ENCODE measurements at regions not wholly inside any gene's neighbourhood (a gene's known extent, or its start where the extent isn't known, plus 50 kb on each side); places are given as distances from the start of the nearest gene placed in this dataset.
"Not testable (repeated sequence)": the region's sequence is repeated elsewhere in the genome, so short reads cannot be mapped to it uniquely, and the experiment has no call there.

DNA sequence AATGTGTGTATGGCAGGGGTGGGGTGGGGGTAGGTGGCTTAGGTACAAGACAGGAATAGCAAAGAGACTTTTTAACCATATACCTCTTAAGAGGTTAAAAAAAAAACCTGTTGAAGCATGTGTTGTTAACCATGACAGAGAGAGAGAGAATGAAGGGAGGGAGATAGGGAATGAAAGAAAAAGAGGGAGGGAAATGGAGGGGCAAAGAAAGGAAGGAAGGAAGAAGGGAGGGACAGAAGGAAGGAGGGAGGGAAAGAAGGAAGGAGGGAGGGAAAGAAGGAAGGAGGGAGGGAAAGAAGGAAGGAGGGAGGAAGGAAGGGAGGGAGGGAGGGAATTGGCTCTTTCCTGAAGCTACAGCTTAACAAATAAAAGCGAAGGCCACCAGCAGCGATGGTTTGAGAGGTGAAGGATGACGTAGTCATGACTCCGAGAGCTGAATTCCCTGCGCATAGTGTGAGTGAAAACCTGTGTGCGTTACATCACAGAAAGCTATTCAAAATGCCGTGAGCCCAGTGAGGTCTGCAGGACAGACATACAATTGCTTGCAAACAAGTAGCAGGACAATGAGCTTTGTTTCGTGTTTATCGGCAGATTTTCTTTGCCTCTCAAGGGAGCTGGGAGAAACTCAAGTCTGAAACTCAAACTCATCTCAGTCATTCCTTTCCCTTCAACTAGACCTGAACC lies 88.6 kb upstream of the NEDD9 start:
- DNase-seq: no peak

DNA sequence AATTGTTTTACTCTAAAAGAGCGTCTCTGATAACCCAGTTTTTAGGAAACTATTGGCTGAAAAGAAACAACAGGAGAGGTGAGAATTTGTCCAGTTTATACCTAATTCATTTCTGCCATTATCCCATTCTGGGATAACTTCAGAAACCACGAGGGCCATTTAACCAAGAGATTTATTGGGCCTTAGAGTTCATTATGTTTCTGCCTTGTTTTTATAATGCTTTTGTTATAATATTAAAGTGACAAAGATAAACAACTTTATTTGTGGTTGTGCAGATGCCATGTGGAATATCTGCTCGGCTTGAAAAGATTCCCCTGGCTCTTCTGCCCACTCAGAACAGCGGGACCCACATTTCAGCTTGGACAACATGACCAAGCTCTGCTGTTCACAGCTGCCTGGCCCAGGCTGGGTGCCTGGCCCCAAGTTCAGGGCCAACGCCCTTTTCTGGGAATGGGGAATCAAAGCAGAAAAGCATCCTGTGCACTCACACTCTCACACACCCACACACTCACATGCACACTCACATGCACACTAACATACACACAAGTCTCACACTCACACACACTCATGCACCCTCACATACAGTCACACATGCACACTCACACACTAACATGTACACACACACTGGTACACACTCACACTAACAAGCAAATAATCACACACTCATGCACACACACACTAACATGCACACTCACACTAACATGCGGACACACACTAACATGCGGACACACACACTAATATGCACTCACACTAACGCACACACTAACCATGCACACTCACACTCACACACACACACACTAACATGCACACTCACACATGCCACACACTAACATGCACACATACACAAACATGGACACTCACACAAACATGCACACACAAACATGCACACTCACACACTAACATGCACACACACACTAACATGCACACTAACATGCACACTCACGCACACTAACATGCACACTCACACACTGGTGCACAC lies 86.7 kb upstream of the NEDD9 start:
- no peak for DNase-seq

- DNase-seq: peak; percentile 79
These were observed 85.7 kb upstream of the NEDD9 start for GRCh38 chr6:11317885-11318771.

DNA sequence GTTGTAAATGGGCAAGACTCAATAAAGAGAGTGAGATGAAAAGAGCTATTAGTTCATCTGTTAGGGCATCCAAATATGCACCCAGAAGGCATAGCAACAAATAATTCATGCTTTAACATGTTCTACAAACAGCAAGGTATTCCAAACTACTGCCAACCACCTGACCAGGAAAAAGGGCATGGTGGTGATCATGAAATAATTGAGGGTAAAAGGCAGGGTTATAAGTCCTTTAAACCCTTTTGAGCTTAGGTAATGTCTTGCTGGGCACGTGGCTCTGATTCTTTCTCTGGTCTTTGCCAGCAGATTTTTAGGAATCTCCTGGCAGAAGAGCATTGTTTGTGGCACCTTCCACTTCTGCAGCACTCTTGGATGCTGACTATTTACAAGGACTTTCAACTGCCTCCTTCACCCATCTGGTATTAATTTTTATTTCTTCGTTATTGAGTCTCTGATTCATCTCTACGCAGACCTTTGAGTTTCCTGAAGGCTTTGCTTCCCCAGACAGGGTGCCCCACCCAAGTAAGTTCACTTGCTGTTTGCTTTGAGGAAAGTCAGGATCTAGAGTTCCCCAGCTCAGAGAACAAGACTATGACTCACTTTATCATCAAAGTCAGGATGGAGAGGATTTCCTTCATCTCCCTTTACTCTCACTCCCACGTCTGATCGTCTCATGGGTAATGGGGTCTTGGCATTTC lies 83.4 kb upstream of the NEDD9 start:
- DNase-seq: no peak

DNA sequence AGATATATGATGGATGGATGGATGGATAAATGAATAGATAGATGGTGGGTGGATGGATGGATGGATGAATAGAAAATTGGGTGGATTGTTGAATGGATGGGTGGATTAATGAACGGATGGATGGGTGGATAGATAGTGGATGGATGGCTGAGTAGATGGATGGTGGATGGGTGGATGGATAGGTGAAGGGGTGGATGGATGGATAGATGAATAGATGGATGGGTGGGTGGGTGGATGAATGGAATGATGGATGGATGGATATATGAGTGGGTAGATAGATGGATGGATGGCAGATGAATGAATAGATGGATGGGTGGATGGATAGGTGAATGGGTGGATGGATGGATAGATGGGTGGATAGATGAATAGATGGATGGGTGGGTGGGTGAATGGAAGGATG lies 80.7 kb upstream of the NEDD9 start:
- no peak for DNase-seq

DNA sequence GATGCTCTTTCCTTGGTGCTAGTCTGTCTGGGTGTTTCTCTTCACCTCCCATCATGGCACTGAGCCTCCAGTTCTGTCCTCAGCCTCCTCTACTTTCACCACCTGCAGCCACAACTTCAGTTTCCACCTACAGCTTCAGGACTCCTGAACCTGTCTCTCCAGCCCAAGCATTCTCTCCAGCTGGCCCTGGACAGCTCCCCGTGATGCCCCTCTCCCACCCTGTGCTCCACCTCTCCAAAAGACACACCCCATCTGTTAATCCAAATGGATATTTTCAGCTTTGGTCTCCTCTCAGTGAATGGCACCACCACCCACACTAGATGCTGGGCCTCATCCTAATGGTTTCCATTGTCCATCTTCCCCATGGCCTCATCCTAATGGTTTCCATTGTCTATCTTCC lies 79.5 kb upstream of the NEDD9 start:
- no peak for DNase-seq

- DNase-seq: no peak
These were observed 77.6 kb upstream of the NEDD9 start for GRCh38 chr6:11309947-11310665.

GRCh38 chr6:11307226-11307625 lies 74.8 kb upstream of the NEDD9 start:
- DNase-seq: no peak

DNA sequence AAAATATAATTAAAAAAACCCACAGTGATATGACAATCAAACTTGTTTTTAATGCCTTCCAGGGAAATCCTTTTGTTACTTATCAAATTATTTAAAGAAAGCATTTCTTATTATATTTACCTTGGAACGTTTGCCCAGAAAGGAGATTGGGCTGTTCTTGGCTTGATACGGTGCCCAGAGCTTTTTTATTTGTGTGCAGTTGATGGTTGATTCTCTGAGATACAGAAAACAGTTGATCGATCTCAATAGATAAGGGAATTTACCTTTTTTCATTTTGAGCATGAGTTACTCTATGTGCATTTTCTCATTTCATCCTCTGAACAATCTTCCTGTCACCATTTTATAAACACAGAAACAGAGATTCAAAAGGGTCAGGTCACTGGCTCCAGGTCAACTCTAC lies 72.5 kb upstream of the NEDD9 start:
- DNase-seq: no peak

DNA sequence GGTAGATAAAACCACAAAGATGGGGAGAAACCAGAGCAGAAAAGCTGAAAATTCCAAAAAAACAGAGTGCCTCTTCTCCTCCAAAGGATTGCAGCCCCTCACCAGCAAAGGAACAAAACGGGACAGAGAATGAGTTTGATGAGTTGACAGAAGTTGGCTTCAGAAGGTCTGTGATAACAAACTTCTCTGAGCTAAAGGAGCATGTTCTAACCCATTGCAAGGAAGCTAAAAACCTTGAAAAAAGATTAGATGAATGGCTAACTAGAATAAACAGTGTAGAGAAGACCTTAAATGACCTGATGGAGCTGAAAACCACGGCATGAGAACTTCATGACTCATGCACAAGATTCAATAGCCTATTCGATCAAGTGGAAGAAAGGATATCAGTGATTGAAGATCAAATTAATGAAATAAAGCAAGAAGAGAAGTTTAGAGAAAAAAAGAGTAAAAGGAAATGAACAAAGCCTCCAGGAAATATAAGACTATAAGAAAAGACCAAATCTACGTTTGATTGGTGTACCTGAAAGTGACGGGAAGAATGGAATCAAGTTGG lies 67.5 kb upstream of the NEDD9 start:
- DNase-seq: not testable (repeated sequence)

GRCh38 chr6:11299421-11299784 lies 66.9 kb upstream of the NEDD9 start:
- DNase-seq: not testable (repeated sequence)

DNA sequence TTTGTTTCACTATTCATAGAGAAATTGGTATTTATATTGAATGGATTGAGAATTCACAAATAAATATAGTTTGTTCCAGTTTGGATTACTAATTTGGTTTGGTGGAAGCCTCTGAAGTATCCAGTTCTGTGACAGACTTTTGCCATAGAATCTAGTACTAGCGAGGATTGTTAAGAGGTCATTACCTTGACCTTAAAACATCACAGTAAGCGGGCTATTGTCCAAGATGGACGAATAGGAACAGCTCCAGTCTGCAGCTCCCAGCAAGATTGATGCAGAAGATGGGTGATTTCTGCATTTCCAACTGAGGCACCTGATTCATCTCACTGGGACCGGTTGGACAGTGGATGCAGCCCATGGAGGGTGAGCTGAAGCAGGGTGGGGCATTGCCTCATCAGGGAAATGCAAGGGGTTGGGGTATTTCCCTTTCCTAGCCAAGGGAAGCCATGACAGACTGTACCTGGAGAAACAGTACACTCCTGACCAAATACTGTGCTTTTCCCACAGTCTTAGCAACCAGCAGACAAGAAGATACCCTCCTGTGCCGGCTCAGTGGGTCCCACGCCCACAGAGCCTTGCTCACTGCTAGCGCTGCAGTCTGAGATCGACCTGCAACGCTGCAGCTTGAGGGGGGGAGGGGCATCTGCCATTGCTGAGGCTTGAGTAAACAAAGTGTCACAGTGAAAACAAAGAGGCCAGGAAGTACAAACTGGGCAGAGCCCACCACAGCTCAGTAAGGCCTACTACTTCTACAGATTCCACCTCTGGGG lies 66.4 kb upstream of the NEDD9 start:
- DNase-seq: no peak

DNA sequence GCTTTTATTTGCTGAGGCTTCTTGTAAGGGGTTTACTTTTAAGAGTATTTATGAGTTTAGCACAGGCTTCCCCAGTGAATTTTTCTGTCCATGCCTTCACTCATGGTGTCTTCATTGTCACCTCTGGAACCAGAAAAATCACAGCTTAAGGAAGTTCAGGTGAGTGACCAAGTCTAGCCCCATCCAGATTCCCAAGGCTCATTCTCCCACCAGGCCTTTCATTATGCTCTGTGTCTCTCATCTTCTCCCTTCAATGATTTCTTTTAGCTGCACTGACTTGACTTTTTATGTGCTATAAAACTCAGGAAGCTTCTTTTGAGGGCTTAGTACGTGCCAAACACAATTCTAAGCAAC lies 64.9 kb upstream of the NEDD9 start:
- no peak for DNase-seq

DNA sequence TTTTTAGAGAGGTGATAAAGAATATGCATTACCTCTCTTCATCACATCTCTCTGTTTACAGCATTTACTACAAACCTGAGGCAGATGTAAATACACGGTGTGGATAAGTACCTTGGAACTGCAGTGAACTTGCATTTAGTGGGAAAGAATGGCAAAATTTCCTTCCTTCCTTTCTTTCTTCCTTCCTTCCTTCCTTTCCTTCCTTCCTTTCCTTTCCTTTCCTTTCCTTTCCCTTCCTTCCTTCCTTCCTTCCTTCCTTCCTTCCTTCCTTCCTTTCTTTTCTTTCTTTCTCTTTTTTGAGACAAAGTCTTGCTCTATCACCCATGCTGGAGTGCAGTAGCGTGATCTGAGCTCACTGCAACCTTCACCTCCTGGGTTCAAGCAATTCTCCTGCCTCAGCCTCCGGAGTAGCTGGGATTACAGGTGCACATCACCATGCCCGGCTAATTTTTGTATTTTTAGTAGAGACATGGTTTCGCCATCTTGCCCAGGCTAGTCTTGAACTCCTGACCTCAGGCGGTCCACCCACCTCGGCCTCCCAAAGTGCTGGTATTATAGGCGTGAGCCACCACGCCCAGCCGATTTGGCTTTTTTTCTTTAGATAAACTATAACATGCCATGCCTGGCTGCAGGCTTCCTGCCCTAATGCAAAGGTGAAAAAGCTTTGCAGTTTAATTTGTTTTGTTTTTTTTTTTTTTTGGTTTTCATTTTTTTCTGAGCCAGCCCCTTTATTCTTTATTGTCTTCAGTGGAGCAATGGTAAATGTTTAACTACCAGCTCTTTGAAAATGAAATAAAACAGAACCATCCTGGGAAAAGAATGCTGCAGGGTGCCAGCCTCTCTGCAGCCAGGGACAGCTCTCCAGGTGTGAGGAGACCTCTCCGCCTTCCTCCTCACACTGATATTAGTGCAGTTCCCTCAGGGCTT lies 64.2 kb upstream of the NEDD9 start:
- DNase-seq: no peak

GRCh38 chr6:11295969-11296368 lies 63.5 kb upstream of the NEDD9 start:
- DNase-seq: no peak

- DNase-seq: no peak
These were observed 61.8 kb upstream of the NEDD9 start for GRCh38 chr6:11294228-11294627.

DNA sequence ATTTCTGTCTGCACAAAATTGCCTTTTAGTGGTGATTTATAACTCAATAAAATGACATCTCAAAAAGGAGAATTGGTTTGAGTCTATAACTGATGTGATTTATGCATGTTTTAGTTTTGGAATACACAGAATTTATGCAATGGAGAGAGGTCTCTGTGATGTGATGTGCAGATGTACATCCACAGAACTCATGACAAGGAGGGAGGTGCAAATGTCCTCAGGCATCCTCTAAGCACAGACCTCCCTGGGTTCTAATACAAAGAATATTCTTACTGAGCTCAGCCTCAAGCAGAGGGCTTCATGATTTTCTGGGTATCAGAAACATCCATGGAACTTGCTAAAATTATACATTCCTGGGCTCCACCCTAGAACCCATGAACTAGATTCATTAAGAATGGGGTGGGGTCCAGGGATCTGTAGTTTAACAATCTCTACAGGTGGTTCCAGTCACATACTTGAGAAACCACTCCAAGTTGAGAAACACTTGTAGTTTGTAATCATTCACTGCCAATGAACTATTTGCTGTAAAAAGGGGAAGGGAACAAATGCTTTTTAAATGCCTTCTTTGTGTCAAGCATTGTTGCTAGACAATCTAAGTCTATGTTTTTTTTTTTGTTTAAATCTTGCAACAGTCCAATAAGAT lies 60.2 kb upstream of the NEDD9 start:
- DNase-seq: no peak

- DNase-seq: no peak
These were observed 59.6 kb upstream of the NEDD9 start for GRCh38 chr6:11292091-11292490.

- DNase-seq: peak; percentile 15
These were observed 59.1 kb upstream of the NEDD9 start for GRCh38 chr6:11291582-11291981.
